ENCODE measurements at regions not wholly inside any gene's neighbourhood (a gene's known extent, or its start where the extent isn't known, plus 50 kb on each side); places are given as distances from the start of the nearest gene placed in this dataset.

DNA sequence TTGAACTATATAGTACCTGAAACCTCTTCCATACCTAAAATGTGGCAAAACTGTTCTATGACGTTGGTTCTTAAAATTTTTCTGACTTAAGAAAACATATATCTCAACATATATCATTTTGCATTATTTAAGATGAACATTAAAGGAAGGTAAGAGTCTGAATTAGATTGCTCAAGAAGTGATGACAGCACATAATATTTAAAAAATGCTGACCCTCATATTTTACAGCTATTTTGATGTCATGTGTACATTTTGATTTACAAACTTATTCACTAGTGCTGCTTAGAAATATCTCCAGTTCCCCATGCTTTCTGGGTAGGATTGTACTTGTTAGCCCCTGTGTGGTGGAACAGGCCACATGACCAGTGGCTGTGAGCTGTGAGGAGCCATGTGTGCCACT lies 666.1 kb downstream of the SATB2 start:
- DNase-seq: no peak
- Histone ChIP-seq H3K36me3 (ENCODE audit: low read depth) (no peaks in the 10 kb centered on the region), H3F3A (ENCODE audit: insufficient read depth) (no peaks in the 10 kb centered on the region), H3K79me2 (ENCODE audit: insufficient read depth) (no peaks in the 10 kb centered on the region), H3K4me2 (ENCODE audit: unreplicated experiment) (no peak overlapping the region), H2AFZ (no peak overlapping the region), H3K9me3 (ENCODE audit: low read depth) (no peaks in the 10 kb centered on the region), H3K4me1 (ENCODE audit: insufficient read depth) (no peaks in the 10 kb centered on the region), H3K9ac (no peak overlapping the region), H4K20me1 (ENCODE audit: insufficient read depth) (no peaks in the 10 kb centered on the region), H3K27me3 (replicated peaks; ENCODE audit: insufficient read depth) (no peaks in the 10 kb centered on the region), H3K9me2 (ENCODE audit: insufficient read depth) (no peaks in the 10 kb centered on the region), H3K27ac (no peak overlapping the region), H3K4me3 (no peak overlapping the region)
- 0 to 2% methylated on average over 1 of the region's 1 CpG for WGBS, 2 experiments (ENCODE audit: low coverage in 1 of 2, low lambda C conversion rate in 2 of 2, missing lambda C conversion rate in 2 of 2)
- TF ChIP-seq EZH2phosphoT487 (IDR thresholded peaks at IDR 0.05; ENCODE audit: insufficient read depth, low read depth) (no peak), EZH2 (IDR thresholded peaks at IDR 0.05; ENCODE audit: insufficient read depth, poor library complexity, severe bottlenecking) (no peak)
- in situ Hi-C loops (cut with MboI): no loop called here

DNA sequence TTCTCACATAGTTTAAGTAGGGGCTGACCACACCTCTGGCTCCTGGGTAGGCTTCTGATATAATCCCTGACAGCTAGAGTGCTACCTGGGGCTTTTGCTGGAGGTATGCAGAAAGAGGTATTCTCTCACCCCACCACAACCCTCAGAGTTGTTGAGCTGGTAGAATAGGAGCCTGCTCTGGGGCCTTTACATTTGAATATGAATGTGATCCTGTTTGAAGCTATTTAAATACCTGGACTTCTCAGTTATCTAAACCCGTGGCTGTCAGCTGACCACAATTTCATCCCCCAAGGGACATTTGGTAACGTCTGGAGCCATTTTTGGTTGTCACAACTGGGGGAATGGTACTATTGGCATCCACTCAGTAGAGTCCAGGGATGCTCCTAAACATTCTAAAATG lies 669.1 kb downstream of the SATB2 start:
- H2AFZ ChIP-seq: no peak overlapping the region
- H3K4me1 ChIP-seq (ENCODE audit: insufficient read depth): no peaks in the 10 kb centered on the region
- H4K20me1 ChIP-seq (ENCODE audit: insufficient read depth): no peaks in the 10 kb centered on the region
- no peaks in the 10 kb centered on the region for H3F3A ChIP-seq (ENCODE audit: insufficient read depth)
- no peak overlapping the region for H3K4me2 ChIP-seq (ENCODE audit: unreplicated experiment)
- in situ Hi-C loops (cut with MboI): no loop called here
- no peaks in the 10 kb centered on the region for H3K9me2 ChIP-seq (ENCODE audit: insufficient read depth)
- H3K9me3 ChIP-seq (ENCODE audit: low read depth): no peaks in the 10 kb centered on the region
- no peak overlapping the region for H3K9ac ChIP-seq
- H3K27ac ChIP-seq: no peak overlapping the region
- no peak for TF ChIP-seq EZH2phosphoT487 (IDR thresholded peaks at IDR 0.05; ENCODE audit: insufficient read depth, low read depth)
- no peak for TF ChIP-seq EZH2 (IDR thresholded peaks at IDR 0.05; ENCODE audit: insufficient read depth, poor library complexity, severe bottlenecking)
- H3K36me3 ChIP-seq (ENCODE audit: low read depth): no peaks in the 10 kb centered on the region
- DNase-seq: no peak
- H3K79me2 ChIP-seq (ENCODE audit: insufficient read depth): no peaks in the 10 kb centered on the region
- WGBS, 2 experiments (ENCODE audit: low coverage in 1 of 2, low lambda C conversion rate in 2 of 2, missing lambda C conversion rate in 2 of 2): 3 to 7% methylated on average over 2 of the region's 2 CpGs
- H3K4me3 ChIP-seq: no peak overlapping the region
- no peaks in the 10 kb centered on the region for H3K27me3 ChIP-seq (replicated peaks; ENCODE audit: insufficient read depth)

DNA sequence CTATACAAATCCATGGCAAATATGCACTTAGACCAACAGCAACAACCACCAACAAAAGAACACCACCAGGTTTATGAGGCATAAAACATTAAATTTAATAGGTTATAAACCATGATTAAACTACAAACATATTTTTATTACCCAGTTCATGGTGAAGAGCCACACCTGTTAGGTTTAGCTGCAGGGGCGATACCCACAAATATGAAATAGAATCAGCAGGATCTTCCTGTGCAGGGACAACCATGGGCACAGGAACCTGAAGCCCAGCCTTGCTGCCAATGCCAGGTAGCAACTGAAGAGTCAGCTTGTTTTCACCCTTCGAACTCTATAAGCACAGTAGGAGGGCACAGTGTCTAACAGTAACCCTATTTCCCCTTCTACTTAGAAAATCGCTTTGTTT lies 675.0 kb downstream of the SATB2 start:
- 49% methylated on average over 3 of the region's 3 CpGs for WGBS, 2 experiments (ENCODE audit: low coverage in 1 of 2, low lambda C conversion rate in 2 of 2, missing lambda C conversion rate in 2 of 2)
- Histone ChIP-seq H3K4me3 (no peak overlapping the region), H4K20me1 (ENCODE audit: insufficient read depth) (no peaks in the 10 kb centered on the region), H3K4me1 (ENCODE audit: insufficient read depth) (no peaks in the 10 kb centered on the region), H3K4me2 (ENCODE audit: unreplicated experiment) (no peak overlapping the region), H2AFZ (no peak overlapping the region), H3K79me2 (ENCODE audit: insufficient read depth) (no peaks in the 10 kb centered on the region), H3F3A (ENCODE audit: insufficient read depth) (no peaks in the 10 kb centered on the region), H3K9me2 (ENCODE audit: insufficient read depth) (no peaks in the 10 kb centered on the region), H3K9me3 (ENCODE audit: low read depth) (no peaks in the 10 kb centered on the region), H3K27me3 (replicated peaks; ENCODE audit: insufficient read depth) (no peaks in the 10 kb centered on the region), H3K27ac (no peak overlapping the region), H3K36me3 (ENCODE audit: low read depth) (no peaks in the 10 kb centered on the region), H3K9ac (no peak overlapping the region)
- no peak for DNase-seq
- in situ Hi-C loops (cut with MboI): no loop called here
- TF ChIP-seq EZH2phosphoT487 (IDR thresholded peaks at IDR 0.05; ENCODE audit: insufficient read depth, low read depth) (no peak), EZH2 (IDR thresholded peaks at IDR 0.05; ENCODE audit: insufficient read depth, poor library complexity, severe bottlenecking) (no peak)

GRCh38 chr2:198776616-198777406 lies 680.9 kb downstream of the SATB2 start:
- Histone ChIP-seq H3K27me3 (replicated peaks; ENCODE audit: insufficient read depth) (no peaks in the 10 kb centered on the region), H3K9me3 (ENCODE audit: low read depth) (no peaks in the 10 kb centered on the region)
- in situ Hi-C loops (cut with MboI): no loop called here

More at GRCh38 chr2:198776616-198777406, 680.9 kb downstream of the SATB2 start:
- Histone ChIP-seq H3K4me3 (no peak overlapping the region), H3K79me2 (ENCODE audit: insufficient read depth) (no peaks in the 10 kb centered on the region), H3K9ac (no peak overlapping the region), H3F3A (ENCODE audit: insufficient read depth) (no peaks in the 10 kb centered on the region), H2AFZ (no peak overlapping the region), H3K4me2 (ENCODE audit: unreplicated experiment) (no peak overlapping the region), H3K36me3 (ENCODE audit: low read depth) (no peaks in the 10 kb centered on the region), H4K20me1 (ENCODE audit: insufficient read depth) (no peaks in the 10 kb centered on the region), H3K4me1 (ENCODE audit: insufficient read depth) (no peaks in the 10 kb centered on the region), H3K27ac (no peak overlapping the region), H3K9me2 (ENCODE audit: insufficient read depth) (no peaks in the 10 kb centered on the region)
- no peak for TF ChIP-seq EZH2phosphoT487 (IDR thresholded peaks at IDR 0.05; ENCODE audit: insufficient read depth, low read depth)
- TF ChIP-seq EZH2 (IDR thresholded peaks at IDR 0.05; ENCODE audit: insufficient read depth, poor library complexity, severe bottlenecking): no peak
- no peak for DNase-seq
- WGBS, 2 experiments (ENCODE audit: low coverage in 1 of 2, low lambda C conversion rate in 2 of 2, missing lambda C conversion rate in 2 of 2): 46 to 49% methylated on average over 6 of the region's 6 CpGs
